B cell (primary cell): ENCODE measurements at regions not wholly inside any gene's neighbourhood (a gene's known extent, or its start where the extent isn't known, plus 50 kb on each side); places are given as distances from the start of the nearest gene placed in this dataset.

Source experiments
- CTCF ChIP-seq: fragments of 200-600 bp; IDR thresholded peaks from one replicate; pipeline ENCODE4 v1.8.0; 2022; ENCODE audit warnings: antibody characterized with exemption, mild to moderate bottlenecking
- EZH2 ChIP-seq: IDR thresholded peaks from 2 replicates; pipeline ENCODE4 v1.6.1; 2012; ENCODE audit warnings: borderline replicate concordance, low read depth, mild to moderate bottlenecking, moderate library complexity, low read length; ENCODE audit not compliant: insufficient read depth, poor library complexity, severe bottlenecking

GRCh38 chr7:89772276-89772675 lies 382.0 kb upstream of the STEAP1 start:
- TF ChIP-seq CTCF: no peak
- no peak for TF ChIP-seq EZH2
